ENCODE measurements at regions not wholly inside any gene's neighbourhood (a gene's known extent, or its start where the extent isn't known, plus 50 kb on each side); places are given as distances from the start of the nearest gene placed in this dataset.

GRCh38 chr10:8767591-8767990 lies 713.1 kb downstream of the GATA3 start:
- WGBS (ENCODE audit: insufficient coverage, insufficient read length) = no CpG with 5 or more reads among the region's 5 CpGs
- no peaks in the 10 kb centered on the region for H3K36me3 ChIP-seq (ENCODE audit: control insufficient read depth, insufficient read depth, low read length)
- no peaks in the 10 kb centered on the region for H3K27me3 ChIP-seq (ENCODE audit: control insufficient read depth, insufficient read depth, low read length)
- H3K27ac ChIP-seq (ENCODE audit: low read length) = no peak overlapping the region
- DNase-seq (ENCODE audit: low read depth, low spot score) = no peak
- no peaks in the 10 kb centered on the region for H3K9me3 ChIP-seq (ENCODE audit: control insufficient read depth, insufficient read depth, low read length)
- no peak overlapping the region for H3K4me3 ChIP-seq (ENCODE audit: low read length)
- H3K4me1 ChIP-seq (ENCODE audit: control insufficient read depth, insufficient read depth, low read length) = peaks cover 3% of the 10 kb centered on the region; the same call in 1 of the 2 replicates

DNA sequence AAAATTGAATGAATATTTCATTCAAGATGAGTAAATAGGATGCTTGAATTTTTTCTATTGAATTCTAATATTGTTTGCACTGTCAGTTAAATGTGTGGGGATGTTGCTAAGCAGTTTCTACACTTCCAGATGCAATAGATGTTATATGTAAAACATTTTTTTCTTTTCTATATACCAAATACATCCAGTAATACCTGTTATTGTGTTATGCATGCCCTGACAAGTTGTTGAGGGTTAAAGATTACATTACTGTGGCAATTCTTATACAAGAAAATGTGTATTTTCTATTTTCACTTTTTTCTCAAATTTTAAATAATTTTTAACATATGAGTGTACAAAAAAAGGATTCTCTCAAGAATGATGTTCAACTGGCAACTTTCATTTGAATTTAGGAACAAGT lies 713.9 kb downstream of the GATA3 start:
- Histone ChIP-seq H3K4me1 (ENCODE audit: control insufficient read depth, insufficient read depth, low read length) (peaks cover 3% of the 10 kb centered on the region; the same call in 1 of the 2 replicates), H3K36me3 (ENCODE audit: control insufficient read depth, insufficient read depth, low read length) (no peaks in the 10 kb centered on the region), H3K4me3 (ENCODE audit: low read length) (no peak overlapping the region), H3K27ac (ENCODE audit: low read length) (no peak overlapping the region), H3K9me3 (ENCODE audit: control insufficient read depth, insufficient read depth, low read length) (no peaks in the 10 kb centered on the region), H3K27me3 (ENCODE audit: control insufficient read depth, insufficient read depth, low read length) (no peaks in the 10 kb centered on the region)
- DNase-seq (ENCODE audit: low read depth, low spot score) = no peak

DNA sequence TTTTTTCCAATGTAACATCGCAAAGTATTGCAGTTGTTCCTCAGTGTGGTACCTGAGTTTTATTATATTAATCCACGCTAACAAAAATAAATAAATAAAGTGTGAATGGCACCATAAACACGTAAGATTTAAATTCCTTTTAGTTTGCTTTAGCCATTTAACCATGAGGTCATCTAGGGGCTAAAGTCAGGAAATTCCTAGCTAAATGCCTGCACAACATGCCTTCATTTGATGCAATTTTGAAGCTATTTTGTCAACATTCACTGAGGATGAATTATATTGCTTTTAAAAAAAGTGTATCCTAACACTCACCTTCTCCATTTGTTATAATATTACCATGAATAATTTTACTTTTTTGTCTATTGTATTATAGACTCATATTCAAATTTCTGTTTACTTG lies 714.4 kb downstream of the GATA3 start:
- H3K4me1 ChIP-seq (ENCODE audit: control insufficient read depth, insufficient read depth, low read length) = peaks cover 3% of the 10 kb centered on the region; the same call in 1 of the 2 replicates
- WGBS (ENCODE audit: insufficient coverage, insufficient read length) = no CpG with 5 or more reads among the region's 3 CpGs
- no peak overlapping the region for H3K27ac ChIP-seq (ENCODE audit: low read length)
- H3K36me3 ChIP-seq (ENCODE audit: control insufficient read depth, insufficient read depth, low read length) = no peaks in the 10 kb centered on the region
- no peak overlapping the region for H3K4me3 ChIP-seq (ENCODE audit: low read length)
- H3K27me3 ChIP-seq (ENCODE audit: control insufficient read depth, insufficient read depth, low read length) = no peaks in the 10 kb centered on the region
- no peak for DNase-seq (ENCODE audit: low read depth, low spot score)
- H3K9me3 ChIP-seq (ENCODE audit: control insufficient read depth, insufficient read depth, low read length) = no peaks in the 10 kb centered on the region

DNA sequence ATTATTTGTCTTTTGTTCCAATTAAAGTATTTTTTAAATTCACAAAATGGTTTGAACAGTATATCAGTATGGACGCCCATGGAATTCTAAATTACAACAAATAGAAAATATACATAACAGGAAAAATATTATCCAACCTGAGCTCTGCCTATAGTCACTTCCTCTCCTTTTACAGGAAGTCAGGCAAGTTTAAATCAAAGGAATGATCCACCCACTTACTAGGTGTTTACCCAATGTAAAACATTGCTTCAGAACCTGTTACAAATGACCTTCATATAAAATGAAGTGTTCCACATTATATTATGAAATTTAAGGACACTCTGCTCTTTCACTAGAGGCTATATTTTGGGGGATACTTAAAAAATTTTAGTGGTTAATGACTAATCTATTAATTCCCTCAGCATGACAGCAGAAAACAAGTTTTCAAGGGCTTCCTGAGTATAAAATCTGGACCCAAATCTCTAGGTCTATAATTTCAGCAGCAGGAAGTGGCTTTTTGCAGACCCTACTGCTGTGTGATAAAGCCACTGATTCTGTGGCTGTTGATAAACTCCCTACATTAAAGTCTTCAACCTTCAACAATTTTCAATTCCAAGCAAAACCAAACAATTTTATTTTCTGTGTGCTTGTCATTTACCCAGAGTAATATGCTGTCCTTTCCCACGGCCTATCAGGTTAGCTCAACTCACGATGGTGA lies 722.6 kb downstream of the GATA3 start:
- Histone ChIP-seq H3K27me3 (ENCODE audit: control insufficient read depth, insufficient read depth, low read length) (no peaks in the 10 kb centered on the region), H3K4me1 (ENCODE audit: control insufficient read depth, insufficient read depth, low read length) (no peaks in the 10 kb centered on the region), H3K4me3 (ENCODE audit: low read length) (no peak overlapping the region), H3K9me3 (ENCODE audit: control insufficient read depth, insufficient read depth, low read length) (no peaks in the 10 kb centered on the region), H3K36me3 (ENCODE audit: control insufficient read depth, insufficient read depth, low read length) (no peaks in the 10 kb centered on the region), H3K27ac (ENCODE audit: low read length) (no peak overlapping the region)
- WGBS (ENCODE audit: insufficient coverage, insufficient read length) = no CpG with 5 or more reads among the region's 3 CpGs
- DNase-seq (ENCODE audit: low read depth, low spot score) = no peak

- Histone ChIP-seq H3K27ac (ENCODE audit: low read length) (no peak overlapping the region), H3K36me3 (ENCODE audit: control insufficient read depth, insufficient read depth, low read length) (no peaks in the 10 kb centered on the region), H3K9me3 (ENCODE audit: control insufficient read depth, insufficient read depth, low read length) (no peaks in the 10 kb centered on the region), H3K4me3 (ENCODE audit: low read length) (no peak overlapping the region), H3K27me3 (ENCODE audit: control insufficient read depth, insufficient read depth, low read length) (no peaks in the 10 kb centered on the region), H3K4me1 (ENCODE audit: control insufficient read depth, insufficient read depth, low read length) (no peaks in the 10 kb centered on the region)
- no CpG with 5 or more reads among the region's 3 CpGs for WGBS (ENCODE audit: insufficient coverage, insufficient read length)
- no peak for DNase-seq (ENCODE audit: low read depth, low spot score)
Observed at GRCh38 chr10:8778713-8779112, 724.2 kb downstream of the GATA3 start.

GRCh38 chr10:8787649-8788048 lies 733.2 kb downstream of the GATA3 start:
- H3K4me1 ChIP-seq (ENCODE audit: control insufficient read depth, insufficient read depth, low read length) = no peaks in the 10 kb centered on the region
- H3K27me3 ChIP-seq (ENCODE audit: control insufficient read depth, insufficient read depth, low read length) = no peaks in the 10 kb centered on the region
- no peaks in the 10 kb centered on the region for H3K36me3 ChIP-seq (ENCODE audit: control insufficient read depth, insufficient read depth, low read length)
- DNase-seq (ENCODE audit: low read depth, low spot score) = no peak
- no peak overlapping the region for H3K27ac ChIP-seq (ENCODE audit: low read length)
- no peaks in the 10 kb centered on the region for H3K9me3 ChIP-seq (ENCODE audit: control insufficient read depth, insufficient read depth, low read length)
- no peak overlapping the region for H3K4me3 ChIP-seq (ENCODE audit: low read length)

GRCh38 chr10:8790390-8790789 lies 735.9 kb downstream of the GATA3 start:
- no peaks in the 10 kb centered on the region for H3K9me3 ChIP-seq (ENCODE audit: control insufficient read depth, insufficient read depth, low read length)
- H3K27me3 ChIP-seq (ENCODE audit: control insufficient read depth, insufficient read depth, low read length) = no peaks in the 10 kb centered on the region
- DNase-seq (ENCODE audit: low read depth, low spot score) = no peak
- H3K4me3 ChIP-seq (ENCODE audit: low read length) = no peak overlapping the region
- no CpG with 5 or more reads among the region's 1 CpG for WGBS (ENCODE audit: insufficient coverage, insufficient read length)
- H3K36me3 ChIP-seq (ENCODE audit: control insufficient read depth, insufficient read depth, low read length) = no peaks in the 10 kb centered on the region
- H3K27ac ChIP-seq (ENCODE audit: low read length) = no peak overlapping the region
- H3K4me1 ChIP-seq (ENCODE audit: control insufficient read depth, insufficient read depth, low read length) = no peaks in the 10 kb centered on the region

DNA sequence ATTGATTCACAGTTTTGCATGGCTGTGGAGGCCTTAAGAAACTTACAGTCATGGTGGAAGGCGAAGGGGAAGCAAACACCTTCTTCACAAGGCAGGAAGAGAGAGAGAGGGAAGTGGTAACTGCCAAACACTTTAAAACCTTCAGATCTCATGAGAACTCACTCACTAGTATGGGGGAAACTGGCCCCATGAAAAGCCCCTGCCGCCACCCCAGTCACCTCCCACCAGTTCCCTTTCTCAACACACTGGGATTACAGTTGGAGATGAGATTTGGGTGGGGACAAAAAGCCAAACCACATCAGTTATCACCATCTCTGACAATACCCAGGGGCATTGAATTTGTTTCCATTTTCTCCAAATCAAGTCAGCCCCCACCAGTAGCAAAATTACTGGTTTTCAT lies 740.4 kb downstream of the GATA3 start:
- no CpG with 5 or more reads among the region's 2 CpGs for WGBS (ENCODE audit: insufficient coverage, insufficient read length)
- Histone ChIP-seq H3K27me3 (ENCODE audit: control insufficient read depth, insufficient read depth, low read length) (no peaks in the 10 kb centered on the region), H3K36me3 (ENCODE audit: control insufficient read depth, insufficient read depth, low read length) (no peaks in the 10 kb centered on the region), H3K4me3 (ENCODE audit: low read length) (no peak overlapping the region), H3K27ac (ENCODE audit: low read length) (no peak overlapping the region), H3K9me3 (ENCODE audit: control insufficient read depth, insufficient read depth, low read length) (no peaks in the 10 kb centered on the region), H3K4me1 (ENCODE audit: control insufficient read depth, insufficient read depth, low read length) (no peaks in the 10 kb centered on the region)
- DNase-seq (ENCODE audit: low read depth, low spot score) = no peak

- Histone ChIP-seq H3K9me3 (ENCODE audit: control insufficient read depth, insufficient read depth, low read length) (no peaks in the 10 kb centered on the region), H3K4me3 (ENCODE audit: low read length) (no peak overlapping the region), H3K27ac (ENCODE audit: low read length) (no peak overlapping the region), H3K4me1 (ENCODE audit: control insufficient read depth, insufficient read depth, low read length) (0 out of 2 replicates have a peak, but pooled peaks cover 1% of the 10 kb centered on the region), H3K36me3 (ENCODE audit: control insufficient read depth, insufficient read depth, low read length) (no peaks in the 10 kb centered on the region), H3K27me3 (ENCODE audit: control insufficient read depth, insufficient read depth, low read length) (peaks cover 2% of the 10 kb centered on the region; the same call in 1 of the 2 replicates)
- WGBS (ENCODE audit: insufficient coverage, insufficient read length) = no CpG with 5 or more reads among the region's 4 CpGs
- DNase-seq (ENCODE audit: low read depth, low spot score) = no peak
Observed at GRCh38 chr10:8800426-8800825, 745.9 kb downstream of the GATA3 start.

DNA sequence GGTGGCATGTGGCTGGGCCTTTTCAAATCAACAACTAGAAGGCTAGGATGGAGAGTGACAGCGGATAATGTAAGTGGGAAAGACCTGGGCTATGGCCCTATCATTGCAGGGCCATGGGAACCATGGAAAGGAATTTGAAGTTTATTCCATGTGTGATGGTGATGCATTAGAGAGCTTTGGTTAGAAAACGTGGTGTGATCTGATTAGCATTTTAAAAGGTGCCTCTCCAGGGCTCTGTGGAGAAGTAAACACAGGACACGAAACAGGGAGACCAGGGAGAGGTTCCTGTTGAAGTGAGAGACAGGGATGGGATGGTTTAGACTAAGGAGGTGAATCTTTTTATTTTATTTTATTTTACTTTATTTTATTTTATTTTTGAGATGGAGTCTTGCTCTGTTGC lies 749.5 kb downstream of the GATA3 start:
- Histone ChIP-seq H3K4me3 (ENCODE audit: low read length) (no peak overlapping the region), H3K27me3 (ENCODE audit: control insufficient read depth, insufficient read depth, low read length) (peaks cover 2% of the 10 kb centered on the region; the same call in 1 of the 2 replicates), H3K9me3 (ENCODE audit: control insufficient read depth, insufficient read depth, low read length) (no peaks in the 10 kb centered on the region), H3K36me3 (ENCODE audit: control insufficient read depth, insufficient read depth, low read length) (no peaks in the 10 kb centered on the region), H3K4me1 (ENCODE audit: control insufficient read depth, insufficient read depth, low read length) (0 out of 2 replicates have a peak, but pooled peaks cover 1% of the 10 kb centered on the region), H3K27ac (ENCODE audit: low read length) (no peak overlapping the region)
- no peak for DNase-seq (ENCODE audit: low read depth, low spot score)
- no CpG with 5 or more reads among the region's 3 CpGs for WGBS (ENCODE audit: insufficient coverage, insufficient read length)

DNA sequence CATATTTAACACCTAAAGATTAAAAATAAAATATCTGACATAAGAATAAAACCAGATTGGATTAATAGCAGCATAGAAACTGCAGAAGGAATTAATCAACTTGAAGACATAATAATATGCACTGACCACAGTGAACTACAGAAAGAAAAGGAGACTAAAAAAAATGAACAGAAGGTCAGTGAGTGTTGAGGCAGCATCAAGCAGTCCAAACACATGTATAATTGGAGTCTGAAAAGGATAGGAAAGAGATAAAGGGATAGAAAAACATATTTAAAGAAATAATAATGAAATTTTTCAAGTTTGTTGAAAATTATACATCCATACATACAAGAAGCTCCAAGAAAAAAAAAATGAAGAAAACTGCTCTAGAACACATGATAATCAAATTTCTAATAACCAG lies 756.2 kb downstream of the GATA3 start:
- no peak overlapping the region for H3K4me3 ChIP-seq (ENCODE audit: low read length)
- DNase-seq (ENCODE audit: low read depth, low spot score) = no peak
- H3K4me1 ChIP-seq (ENCODE audit: control insufficient read depth, insufficient read depth, low read length) = no peaks in the 10 kb centered on the region
- H3K36me3 ChIP-seq (ENCODE audit: control insufficient read depth, insufficient read depth, low read length) = no peaks in the 10 kb centered on the region
- H3K27me3 ChIP-seq (ENCODE audit: control insufficient read depth, insufficient read depth, low read length) = no peaks in the 10 kb centered on the region
- no peak overlapping the region for H3K27ac ChIP-seq (ENCODE audit: low read length)
- H3K9me3 ChIP-seq (ENCODE audit: control insufficient read depth, insufficient read depth, low read length) = no peaks in the 10 kb centered on the region

Data from iPS DF 6.9 (cell line).